IMR-90 (cell line): ENCODE measurements at regions not wholly inside any gene's neighbourhood (a gene's known extent, or its start where the extent isn't known, plus 50 kb on each side); places are given as distances from the start of the nearest gene placed in this dataset.

ENCODE experiments used
- FOS ChIP-seq: fragments of 150-350 bp; IDR thresholded peaks from 2 replicates; pipeline ENCODE4 v1.6.1; 2016; ENCODE audit warnings: low read depth, low read length
- MAZ ChIP-seq: IDR thresholded peaks from 2 replicates; pipeline ENCODE4 v1.6.1; 2012; ENCODE audit warnings: low read depth, mild to moderate bottlenecking, low read length, improper control_type of control experiment, moderate library complexity, borderline replicate concordance
- POLR2A ChIP-seq: IDR thresholded peaks from 2 replicates; pipeline ENCODE4 v1.6.1; 2012; ENCODE audit warnings: mild to moderate bottlenecking, low read depth, low read length
- RAD21 ChIP-seq: IDR thresholded peaks from 2 replicates; pipeline ENCODE4 v1.6.1; 2012; ENCODE audit warnings: low read length, improper control_type of control experiment
- RFX5 ChIP-seq: IDR thresholded peaks from 2 replicates; pipeline ENCODE4 v1.8.0; 2012; ENCODE audit warnings: low read depth, mild to moderate bottlenecking, low read length, moderate library complexity
- SMC3 ChIP-seq: fragments of 150-350 bp; IDR thresholded peaks from 2 replicates; pipeline ENCODE4 v1.6.1; 2016; ENCODE audit warnings: low read depth, mild to moderate bottlenecking, antibody characterized with exemption, low read length, moderate library complexity
- TF ChIP-seq, protein P1 (sequence below): conservative IDR thresholded peaks from 2 replicates; pipeline ENCODE4 v1.5.1; 2012; ENCODE audit warnings: mild to moderate bottlenecking, low read depth, low read length, improper control_type of control experiment

DNA sequence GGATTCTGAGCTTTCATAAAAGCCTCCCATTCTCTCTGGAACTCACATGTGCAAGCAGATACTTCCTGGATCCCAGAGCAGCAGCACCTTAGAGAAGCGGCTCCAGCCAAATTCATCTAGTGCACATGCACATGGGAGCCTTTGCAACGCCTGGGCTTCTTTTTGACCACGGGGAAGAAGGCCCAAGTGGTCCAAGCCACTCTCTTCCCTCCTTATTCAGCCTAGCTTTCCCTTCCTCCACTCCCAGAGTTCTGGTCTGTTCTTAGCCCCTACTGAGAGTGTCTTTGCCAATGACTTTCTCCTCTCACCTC lies 118.7 kb downstream of the ZNF365 start:
- no peak for TF ChIP-seq RAD21
- TF ChIP-seq, protein P1, sequence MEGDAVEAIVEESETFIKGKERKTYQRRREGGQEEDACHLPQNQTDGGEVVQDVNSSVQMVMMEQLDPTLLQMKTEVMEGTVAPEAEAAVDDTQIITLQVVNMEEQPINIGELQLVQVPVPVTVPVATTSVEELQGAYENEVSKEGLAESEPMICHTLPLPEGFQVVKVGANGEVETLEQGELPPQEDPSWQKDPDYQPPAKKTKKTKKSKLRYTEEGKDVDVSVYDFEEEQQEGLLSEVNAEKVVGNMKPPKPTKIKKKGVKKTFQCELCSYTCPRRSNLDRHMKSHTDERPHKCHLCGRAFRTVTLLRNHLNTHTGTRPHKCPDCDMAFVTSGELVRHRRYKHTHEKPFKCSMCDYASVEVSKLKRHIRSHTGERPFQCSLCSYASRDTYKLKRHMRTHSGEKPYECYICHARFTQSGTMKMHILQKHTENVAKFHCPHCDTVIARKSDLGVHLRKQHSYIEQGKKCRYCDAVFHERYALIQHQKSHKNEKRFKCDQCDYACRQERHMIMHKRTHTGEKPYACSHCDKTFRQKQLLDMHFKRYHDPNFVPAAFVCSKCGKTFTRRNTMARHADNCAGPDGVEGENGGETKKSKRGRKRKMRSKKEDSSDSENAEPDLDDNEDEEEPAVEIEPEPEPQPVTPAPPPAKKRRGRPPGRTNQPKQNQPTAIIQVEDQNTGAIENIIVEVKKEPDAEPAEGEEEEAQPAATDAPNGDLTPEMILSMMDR, result no peak
- TF ChIP-seq RFX5, result no peak
- no peak for TF ChIP-seq POLR2A
- TF ChIP-seq SMC3, result no peak
- TF ChIP-seq FOS, result no peak
- TF ChIP-seq MAZ, result no peak
